GM12875 (cell line): ENCODE measurements at regions not wholly inside any gene's neighbourhood (a gene's known extent, or its start where the extent isn't known, plus 50 kb on each side); places are given as distances from the start of the nearest gene placed in this dataset.
A peak's percentile ranks its signal among the peaks of the same experiment; 100 is the strongest.

Experiments
- H3K4me3 ChIP-seq: one replicate; pipeline ENCODE4 v1.5.1; 2011; ENCODE audit warnings: low read depth, low read length, control low read depth
- CTCF ChIP-seq: IDR thresholded peaks from 2 replicates; pipeline ENCODE4 v1.5.1; 2011; ENCODE audit warnings: low read depth, mild to moderate bottlenecking, control low read depth, inconsistent platforms, low read length, moderate library complexity, borderline replicate concordance; ENCODE audit not compliant: insufficient read depth

- H3K4me3 ChIP-seq, result no peak overlapping the region
- no peak for TF ChIP-seq CTCF
Observed at GRCh38 chr5:174843263-174844250, 119.2 kb downstream of the MSX2 start.

GRCh38 chr5:174840435-174840834, 116.1 kb downstream of the MSX2 start:
- TF ChIP-seq CTCF, result no peak
- H3K4me3 ChIP-seq, result no peak overlapping the region

- no peak for TF ChIP-seq CTCF
- H3K4me3 ChIP-seq, result no peak overlapping the region
Observed at GRCh38 chr5:174839196-174839595, 114.8 kb downstream of the MSX2 start.

GRCh38 chr5:174837919-174838902, 113.8 kb downstream of the MSX2 start:
- TF ChIP-seq CTCF, result 0 out of 2 replicates have a peak, but pooled peaks have one; percentile 3
- no peak overlapping the region for H3K4me3 ChIP-seq

- no peak for TF ChIP-seq CTCF
- H3K4me3 ChIP-seq, result no peak overlapping the region
Observed at GRCh38 chr5:174834081-174834480, 109.7 kb downstream of the MSX2 start.

- TF ChIP-seq CTCF, result no peak
- no peak overlapping the region for H3K4me3 ChIP-seq
Observed at GRCh38 chr5:174832811-174833210, 108.4 kb downstream of the MSX2 start.
